T-cell (primary cell): ENCODE measurements at regions not wholly inside any gene's neighbourhood (a gene's known extent, or its start where the extent isn't known, plus 50 kb on each side); places are given as distances from the start of the nearest gene placed in this dataset.

Experiments used
- ATAC-seq, 4 experiments: fragments of 200-7000 bp in 3 of 4; fragments of 150-1000 bp in 1 of 4; cut with Tn5 transposase; replicated peaks in 1 of 4; 1 replicate in 3 of 4; 2 replicates in 1 of 4; pipeline ENCODE4 v1.10.0; 2021; ENCODE audit warnings: moderate library complexity in 3 of 4, mild to moderate bottlenecking in 2 of 4, moderate number of reproducible peaks in 1 of 4
- CTCF ChIA-PET, 2 donors: fragments of 300-600 bp; sonication (Branson Sonifier 250); formaldehyde crosslinking; loops; one replicate each; lab custom pipeline; 2022; ENCODE audit warnings: antibody characterized with exemption in 2 of 2; lab: Charles Lee
- POLR2A ChIA-PET, 2 donors: fragments of 300-600 bp; sonication (Branson Sonifier 250); formaldehyde crosslinking; loops; one replicate each; lab custom pipeline; 2022; ENCODE audit warnings: antibody characterized with exemption in 2 of 2; lab: Charles Lee
- DNase-seq, 35 experiments: peaks; one replicate each; pipeline versions ENCODE4 v3.0.0 to v3.0.0-alpha.2; 2013 to 2023
- H3K27ac ChIP-seq: one replicate; pipeline ENCODE4 v1.5.1; 2013; ENCODE audit warnings: low read length
- H3K27me3 ChIP-seq, 2 experiments: replicated peaks in 1 of 2; 1 replicate in 1 of 2; 2 replicates in 1 of 2; pipeline versions ENCODE4 v1.6.1 to v1.7.0; 2013; ENCODE audit warnings: low read length in 1 of 2, mixed read lengths in 1 of 2; ENCODE audit not compliant: control insufficient read depth in 2 of 2, insufficient read depth in 2 of 2; ENCODE audit errors: extremely low read depth in 1 of 2
- H3K36me3 ChIP-seq, 2 donors: 1 replicate in 1 of 2; 2 replicates in 1 of 2; pipeline versions ENCODE4 v1.6.1 to v1.7.0; 2013; ENCODE audit warnings: low read length in 1 of 2; ENCODE audit not compliant: control insufficient read depth in 2 of 2, insufficient read depth in 1 of 2; ENCODE audit errors: extremely low read depth in 1 of 2
- H3K4me1 ChIP-seq, 2 experiments: 1 replicate in 1 of 2; 2 replicates in 1 of 2; pipeline versions ENCODE4 v1.6.1 to v1.7.0; 2013; ENCODE audit warnings: low read length in 2 of 2, mixed read lengths in 1 of 2; ENCODE audit not compliant: insufficient read depth in 2 of 2, control insufficient read depth in 1 of 2; ENCODE audit errors: extremely low read depth in 1 of 2
- H3K4me3 ChIP-seq, 2 donors: 1 replicate in 1 of 2; 2 replicates in 1 of 2; pipeline versions ENCODE4 v1.5.1 to v1.7.0; 2013; ENCODE audit warnings: mild to moderate bottlenecking in 2 of 2, low read length in 1 of 2, moderate library complexity in 1 of 2; ENCODE audit not compliant: control insufficient read depth in 1 of 2; ENCODE audit errors: extremely low read depth in 1 of 2
- H3K9me3 ChIP-seq: 2 replicates; pipeline ENCODE4 v1.7.0; 2013
- H3K27ac Mint-ChIP-seq, 2 donors: one replicate each; pipeline ENCODE4 v1.8.0; 2020 to 2021; ENCODE audit warnings: mild to moderate bottlenecking in 2 of 2, mixed read lengths in 2 of 2
- H3K27me3 Mint-ChIP-seq, 2 donors: one replicate each; pipeline ENCODE4 v1.8.0; 2021 to 2022; ENCODE audit warnings: mixed read lengths in 2 of 2
- H3K36me3 Mint-ChIP-seq: one replicate; pipeline ENCODE4 v1.8.0; 2021; ENCODE audit warnings: mixed read lengths
- H3K4me1 Mint-ChIP-seq, 3 donors: one replicate each; pipeline ENCODE4 v1.8.0; 2020 to 2022; ENCODE audit warnings: mixed read lengths in 3 of 3, mild to moderate bottlenecking in 1 of 3
- H3K4me3 Mint-ChIP-seq, 3 donors: one replicate each; pipeline ENCODE4 v1.8.0; 2020 to 2022; ENCODE audit warnings: mild to moderate bottlenecking in 3 of 3, mixed read lengths in 3 of 3, moderate library complexity in 3 of 3
- H3K9me3 Mint-ChIP-seq, 3 donors: one replicate each; pipeline ENCODE4 v1.8.0; 2020 to 2022; ENCODE audit warnings: mixed read lengths in 3 of 3
- WGBS: methylation state at CpG from one replicate; pipeline ENCODE4 v1.1.5; 2013; ENCODE audit warnings: missing lambda C conversion rate; ENCODE audit not compliant: insufficient coverage; 5-methylcytosine and 5-hydroxymethylcytosine counted together

DNA sequence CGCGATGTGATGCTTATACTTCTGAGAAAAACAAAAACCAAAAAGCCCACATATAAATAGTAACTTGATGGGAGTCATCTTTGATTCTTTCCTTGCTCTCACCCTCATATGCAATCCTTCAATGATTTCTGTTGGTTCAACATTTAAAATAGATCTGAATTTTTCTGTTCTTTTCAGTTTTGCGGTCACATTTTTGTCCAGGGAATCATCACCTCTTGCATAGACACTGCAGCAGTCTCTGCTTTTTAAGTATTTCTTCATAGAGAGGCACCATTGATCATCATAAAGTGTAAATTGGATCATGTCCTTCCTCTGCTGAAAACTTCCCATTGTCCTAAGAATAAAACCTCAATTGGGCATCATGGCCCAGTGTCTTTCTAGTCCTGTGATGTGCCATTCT, 81.1 kb upstream of the SLC4A4 start:
- Histone ChIP-seq H3K9me3 (no peaks in the 10 kb centered on the region), H3K4me1 (peaks cover 0 to 17% of the 10 kb centered on the region in 2 experiments), H3K27me3 (no peaks in the 10 kb centered on the region), H3K36me3 (no peaks in the 10 kb centered on the region), H3K27ac (no peak overlapping the region), H3K4me3 (no peak overlapping the region)
- DNase-seq (no peak), ATAC-seq (no peak)
- Mint-ChIP-seq H3K27me3 (no peaks in the 10 kb centered on the region), H3K9me3 (no peaks in the 10 kb centered on the region), H3K27ac (no peak overlapping the region), H3K4me1 (peaks cover 10 to 20% (median 14%) of the 10 kb centered on the region in 3 donors), H3K4me3 (no peak overlapping the region), H3K36me3 (no peaks in the 10 kb centered on the region)
- 100% methylated on average over 1 of the region's 3 CpGs for WGBS
- ChIA-PET POLR2A (no interaction called here), CTCF (no interaction called here)

DNA sequence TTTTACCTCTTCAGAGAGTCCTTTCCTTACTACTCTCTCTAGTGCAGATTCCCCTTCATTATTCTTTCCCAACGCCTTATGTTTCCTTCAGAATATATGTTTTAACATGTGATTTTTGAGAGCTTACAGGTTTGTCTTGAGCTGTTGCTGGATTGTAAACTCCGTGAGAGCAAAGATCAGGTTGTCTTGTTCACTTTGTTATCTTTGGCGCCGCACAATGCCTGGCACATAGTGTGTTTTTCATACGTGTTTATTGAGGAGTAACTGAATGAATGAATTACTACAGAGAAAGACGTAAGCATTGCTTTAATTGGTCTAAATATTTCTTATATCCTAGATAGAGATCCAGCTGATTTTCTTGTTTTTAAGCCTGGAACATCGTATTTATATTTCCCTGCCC, 80.5 kb upstream of the SLC4A4 start:
- Histone ChIP-seq H3K4me1 (peaks cover 0 to 17% of the 10 kb centered on the region in 2 experiments), H3K9me3 (no peaks in the 10 kb centered on the region), H3K4me3 (no peak overlapping the region), H3K27me3 (no peaks in the 10 kb centered on the region), H3K36me3 (no peaks in the 10 kb centered on the region), H3K27ac (no peak overlapping the region)
- Mint-ChIP-seq H3K4me3 (no peak overlapping the region), H3K9me3 (no peaks in the 10 kb centered on the region), H3K4me1 (peaks cover 10 to 20% (median 14%) of the 10 kb centered on the region in 3 donors), H3K36me3 (no peaks in the 10 kb centered on the region), H3K27ac (no peak overlapping the region), H3K27me3 (no peaks in the 10 kb centered on the region)
- DNase-seq (no peak), ATAC-seq (no peak)
- CTCF ChIA-PET = no interaction called here
- WGBS = 80% methylated on average over 1 of the region's 7 CpGs
- POLR2A ChIA-PET = no interaction called here

DNA sequence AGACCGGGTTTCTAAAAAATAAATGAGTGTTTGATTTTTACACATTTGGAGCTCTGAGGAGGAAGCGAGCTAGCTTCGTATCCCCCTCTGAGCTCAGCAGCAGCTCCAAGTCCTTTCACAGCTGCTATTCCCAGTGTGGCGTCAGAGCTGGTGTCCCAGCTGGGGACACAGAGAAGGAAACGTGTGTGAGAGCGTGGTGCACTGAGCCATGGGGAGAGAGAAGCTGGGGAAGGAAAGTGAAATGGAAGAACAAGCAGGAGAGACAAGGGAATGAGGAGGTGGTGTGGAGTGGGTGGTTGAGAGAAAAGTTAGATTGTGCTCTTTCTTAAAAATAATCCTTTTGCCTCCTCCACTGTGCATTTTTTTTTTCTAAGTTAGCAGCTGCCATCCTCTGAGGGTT, 79.5 kb upstream of the SLC4A4 start:
- 83% methylated on average over 5 of the region's 6 CpGs for WGBS

DNA sequence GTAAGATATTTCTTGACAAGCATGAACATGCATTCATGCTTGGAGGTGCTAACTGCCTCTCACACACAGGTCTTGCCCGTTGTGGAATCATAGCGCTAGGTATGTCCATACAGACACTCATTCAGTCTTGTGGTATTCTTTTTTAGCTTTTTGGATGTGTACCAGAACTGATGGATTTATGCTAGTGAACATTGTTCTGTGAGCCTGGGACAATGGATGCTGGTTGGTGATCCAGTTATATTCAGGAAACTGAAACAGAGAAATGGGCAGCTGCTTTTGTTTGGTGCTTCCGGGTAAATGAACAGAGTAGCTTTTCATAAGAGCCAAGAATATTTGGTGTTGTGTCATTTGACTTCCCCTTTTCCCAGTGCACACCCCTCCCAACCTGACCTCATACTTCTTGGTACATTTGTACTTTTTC, 78.9 kb upstream of the SLC4A4 start:
- no peaks in the 10 kb centered on the region for H3K36me3 ChIP-seq
- no peak overlapping the region for H3K27ac Mint-ChIP-seq
- POLR2A ChIA-PET = no interaction called here
- H3K4me3 ChIP-seq = no peak overlapping the region
- no CpG with 5 or more reads among the region's 3 CpGs for WGBS
- no peak overlapping the region for H3K4me3 Mint-ChIP-seq
- ATAC-seq = no peak
- H3K27me3 Mint-ChIP-seq = no peaks in the 10 kb centered on the region
- DNase-seq = no peak
- peaks cover 10 to 16% (median 14%) of the 10 kb centered on the region in 3 donors for H3K4me1 Mint-ChIP-seq
- no peaks in the 10 kb centered on the region for H3K9me3 ChIP-seq
- H3K4me1 ChIP-seq = peaks cover 0 to 17% of the 10 kb centered on the region in 2 experiments
- H3K9me3 Mint-ChIP-seq = no peaks in the 10 kb centered on the region
- no peak overlapping the region for H3K27ac ChIP-seq
- CTCF ChIA-PET = interaction anchor here in 1 of 2 donors (2.1 kb wide), 1 partner anchor 10 kb away, joined by 7 read pairs; no protein-coding TSS in a partner anchor
- H3K27me3 ChIP-seq = no peaks in the 10 kb centered on the region
- H3K36me3 Mint-ChIP-seq = no peaks in the 10 kb centered on the region

More for the DNA sequence above, 79.5 kb upstream of the SLC4A4 start:
- no peaks in the 10 kb centered on the region for H3K9me3 Mint-ChIP-seq
- Histone ChIP-seq H3K4me1 (peaks cover 0 to 17% of the 10 kb centered on the region in 2 experiments), H3K4me3 (no peak overlapping the region), H3K9me3 (no peaks in the 10 kb centered on the region), H3K27ac (no peak overlapping the region), H3K36me3 (no peaks in the 10 kb centered on the region), H3K27me3 (no peaks in the 10 kb centered on the region)
- ATAC-seq = no peak
- no peak overlapping the region for H3K27ac Mint-ChIP-seq
- no peak overlapping the region for H3K4me3 Mint-ChIP-seq
- ChIA-PET CTCF (interaction anchor here in 1 of 2 donors (2.1 kb wide), 1 partner anchor 11 kb away, joined by 7 read pairs; no protein-coding TSS in a partner anchor), POLR2A (no interaction called here)
- H3K36me3 Mint-ChIP-seq = no peaks in the 10 kb centered on the region
- peaks cover 10 to 20% (median 14%) of the 10 kb centered on the region in 3 donors for H3K4me1 Mint-ChIP-seq
- no peak for DNase-seq
- H3K27me3 Mint-ChIP-seq = no peaks in the 10 kb centered on the region

DNA sequence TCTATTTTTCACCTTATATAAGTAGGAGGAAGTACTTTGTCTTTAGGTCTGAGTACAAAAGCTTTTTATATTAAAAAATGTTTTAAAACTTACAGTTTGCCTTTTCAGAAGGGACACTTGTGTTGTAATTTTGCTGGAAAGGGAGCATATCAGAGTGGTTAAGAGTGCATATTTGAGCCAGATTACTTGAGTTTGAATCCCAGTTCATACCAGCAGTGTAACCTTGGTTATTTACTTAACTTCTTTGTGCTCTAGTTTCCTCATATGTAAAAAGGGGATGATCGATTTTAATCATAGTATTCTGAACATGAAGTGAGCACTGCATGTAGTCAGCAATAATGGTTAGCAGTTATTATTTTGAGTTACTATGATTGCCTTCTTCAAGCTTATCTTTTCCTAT, 78.3 kb upstream of the SLC4A4 start:
- Histone ChIP-seq H3K9me3 (no peaks in the 10 kb centered on the region), H3K27ac (no peak overlapping the region), H3K4me3 (no peak overlapping the region), H3K27me3 (no peaks in the 10 kb centered on the region), H3K36me3 (no peaks in the 10 kb centered on the region), H3K4me1 (peaks cover 0 to 17% of the 10 kb centered on the region in 2 experiments)
- no peak for DNase-seq
- no peaks in the 10 kb centered on the region for H3K27me3 Mint-ChIP-seq
- H3K4me1 Mint-ChIP-seq = peaks cover 10 to 16% (median 14%) of the 10 kb centered on the region in 3 donors
- POLR2A ChIA-PET = no interaction called here
- ATAC-seq = no peak
- no peaks in the 10 kb centered on the region for H3K9me3 Mint-ChIP-seq
- WGBS = no CpG with 5 or more reads among the region's 1 CpG
- no peak overlapping the region for H3K4me3 Mint-ChIP-seq
- no peaks in the 10 kb centered on the region for H3K36me3 Mint-ChIP-seq
- CTCF ChIA-PET = interaction anchor here (0.5 to 2.1 kb wide), 2 partner anchors 9 to 77 kb away, joined by 3 to 7 read pairs; no protein-coding TSS in a partner anchor
- no peak overlapping the region for H3K27ac Mint-ChIP-seq

DNA sequence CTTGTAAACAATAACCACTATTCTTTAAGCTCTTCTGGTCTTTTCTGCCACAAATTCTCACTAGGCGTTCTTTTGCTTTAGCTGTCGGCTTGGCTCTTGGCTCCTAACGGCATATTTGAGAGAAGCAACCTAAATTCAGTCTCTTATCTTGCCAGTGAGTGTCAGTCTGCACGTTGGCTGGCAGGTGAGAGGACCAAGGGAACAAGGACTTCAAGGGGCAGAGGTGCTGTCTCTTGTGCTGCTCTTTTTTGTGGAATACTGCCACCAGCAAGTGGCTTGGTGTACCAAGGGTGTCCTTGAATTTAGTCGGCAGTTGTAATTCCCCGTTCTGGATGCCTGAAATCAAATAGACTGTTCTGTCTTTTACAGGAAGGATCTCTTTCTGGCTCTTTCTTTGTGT, 77.8 kb upstream of the SLC4A4 start:
- no peaks in the 10 kb centered on the region for H3K36me3 Mint-ChIP-seq
- H3K4me3 Mint-ChIP-seq = no peak overlapping the region
- H3K4me1 ChIP-seq = peaks cover 0 to 17% of the 10 kb centered on the region in 2 experiments
- no peak overlapping the region for H3K27ac ChIP-seq
- no peak overlapping the region for H3K4me3 ChIP-seq
- DNase-seq (no peak), ATAC-seq (no peak)
- WGBS = 77% methylated on average over 5 of the region's 6 CpGs
- POLR2A ChIA-PET = no interaction called here
- no peaks in the 10 kb centered on the region for H3K27me3 Mint-ChIP-seq
- no peaks in the 10 kb centered on the region for H3K36me3 ChIP-seq
- no peaks in the 10 kb centered on the region for H3K27me3 ChIP-seq
- CTCF ChIA-PET = interaction anchor here (0.5 to 2.1 kb wide), 2 partner anchors 9 to 78 kb away, joined by 3 to 7 read pairs; no protein-coding TSS in a partner anchor
- no peaks in the 10 kb centered on the region for H3K9me3 ChIP-seq
- no peaks in the 10 kb centered on the region for H3K9me3 Mint-ChIP-seq
- no peak overlapping the region for H3K27ac Mint-ChIP-seq
- peaks cover 10 to 16% (median 14%) of the 10 kb centered on the region in 3 donors for H3K4me1 Mint-ChIP-seq
